Spleen (tissue), 11 donors: ENCODE measurements at regions not wholly inside any gene's neighbourhood (a gene's known extent, or its start where the extent isn't known, plus 50 kb on each side); places are given as distances from the start of the nearest gene placed in this dataset.

ENCODE experiments used
- DNase-seq: peaks from one replicate; pipeline ENCODE4 v3.0.0-alpha.2; 2020
- H3K27ac ChIP-seq, 8 donors: fragments of 200-600 bp; sonication (generic) in 7 of 8; 1 replicate in 4 of 8; 2 replicates in 4 of 8; pipeline versions ENCODE4 v1.5.0 to v1.8.0; 2016 to 2021; ENCODE audit warnings: inconsistent platforms in 4 of 8, mild to moderate bottlenecking in 4 of 8, moderate library complexity in 1 of 8
- H3K27me3 ChIP-seq, 7 donors: fragments of 200-600 bp; sonication (generic) in 6 of 7; replicated peaks in 1 of 7; 1 replicate in 4 of 7; 2 replicates in 3 of 7; pipeline versions ENCODE4 v1.5.0 to v1.8.0; 2016 to 2021; ENCODE audit warnings: inconsistent platforms in 3 of 7, mild to moderate bottlenecking in 1 of 7
- H3K36me3 ChIP-seq, 6 donors: fragments of 200-600 bp; sonication (generic) in 5 of 6; 1 replicate in 4 of 6; 2 replicates in 2 of 6; pipeline versions ENCODE4 v1.5.0 to v1.8.0; 2016 to 2021; ENCODE audit warnings: inconsistent platforms in 2 of 6
- H3K4me1 ChIP-seq, 6 donors: fragments of 200-600 bp; sonication (generic) in 5 of 6; 1 replicate in 3 of 6; 2 replicates in 3 of 6; pipeline versions ENCODE4 v1.5.0 to v1.8.0; 2016 to 2021; ENCODE audit warnings: inconsistent platforms in 3 of 6
- H3K4me3 ChIP-seq, 8 donors: fragments of 200-600 bp; sonication (generic) in 7 of 8; 1 replicate in 4 of 8; 2 replicates in 4 of 8; pipeline versions ENCODE4 v1.5.0 to v1.8.0; 2016 to 2021; ENCODE audit warnings: inconsistent platforms in 4 of 8, mild to moderate bottlenecking in 4 of 8, moderate library complexity in 2 of 8
- H3K9me3 ChIP-seq, 8 donors: fragments of 200-600 bp; sonication (generic) in 7 of 8; 1 replicate in 4 of 8; 2 replicates in 4 of 8; pipeline versions ENCODE4 v1.5.0 to v1.8.0; 2016 to 2021; ENCODE audit warnings: inconsistent platforms in 4 of 8
- CTCF ChIP-seq, 11 experiments: fragments of 200-600 bp in 7 of 11; fragments of 450-650 bp in 4 of 11; sonication (generic) in 4 of 11; IDR thresholded peaks in 8 of 11; conservative IDR thresholded peaks in 3 of 11; 1 replicate in 7 of 11; 2 replicates in 4 of 11; pipeline versions ENCODE4 v1.4.0 to v1.8.0; 2016 to 2021; ENCODE audit warnings: antibody characterized with exemption in 11 of 11, inconsistent platforms in 4 of 11, mild to moderate bottlenecking in 1 of 11
- POLR2A ChIP-seq, 3 donors: fragments of 450-650 bp; IDR thresholded peaks; one replicate each; pipeline ENCODE4 v1.5.1; 2017; ENCODE audit warnings: antibody characterized with exemption in 3 of 3, mild to moderate bottlenecking in 1 of 3
- POLR2AphosphoS5 ChIP-seq, 3 donors: sonication (generic); formaldehyde crosslinking; IDR thresholded peaks; one replicate each; pipeline ENCODE4 v1.5.1; 2017; ENCODE audit warnings: antibody characterized with exemption in 3 of 3
- WGBS, 5 donors: extraction: QIAGEN DNeasy Blood & Tissue Kit in 3 of 5; methylation state at CpG; one replicate each; pipeline versions ENCODE4 v1.1.5 to v1.1.7; 2013 to 2018; 5-methylcytosine and 5-hydroxymethylcytosine counted together
- intact Hi-C: fragments of 100-400 bp; cut with DNase I; formaldehyde crosslinking; loops from one replicate; pipeline ENCODE4 v1.15.0; 2023; ENCODE audit warnings: low total_unique reads
- donor health status: healthy with polysubstance abuse.
- donor health status: DM: no; HTN: no; CAD: no; lungs with moderate emphysema.
- donor health status: DM: no; HTN: no; CAD: no.
- donor health status: Bipolar disorder and iron deficiency.
- donor health status: healthy.
- donor health status: DM: no; HTN: no; CAD: no.
- donor health status: DM: yes; HTN: yes; CAD: no.

GRCh38 chr12:119938049-119938667 lies 50.9 kb upstream of the BICDL1 start:
- H3K4me1 ChIP-seq: no peaks in the 10 kb centered on the region
- 35 to 45% (median 40%) methylated on average over 9 of the region's 9 CpGs for WGBS, 5 donors
- no peaks in the 10 kb centered on the region for H3K36me3 ChIP-seq
- H3K27ac ChIP-seq: no peak overlapping the region
- DNase-seq: no peak
- H3K27me3 ChIP-seq: peaks cover 0 to 26% (median 0%) of the 10 kb centered on the region in 7 donors
- H3K4me3 ChIP-seq: no peak overlapping the region
- intact Hi-C loops: no loop called here
- no peaks in the 10 kb centered on the region for H3K9me3 ChIP-seq
- TF ChIP-seq POLR2A (IDR thresholded peaks at IDR 0.05) (no peak), POLR2AphosphoS5 (IDR thresholded peaks at IDR 0.05) (no peak), CTCF (IDR thresholded peaks at IDR 0.05 in 8 of 11, conservative IDR thresholded peaks at IDR 0.05 in 3 of 11) (peak; percentile 35 to 89 (median 75))
